GM18907 (cell line): ENCODE measurements at regions not wholly inside any gene's neighbourhood (a gene's known extent, or its start where the extent isn't known, plus 50 kb on each side); places are given as distances from the start of the nearest gene placed in this dataset.
"Not testable (repeated sequence)": the region's sequence is repeated elsewhere in the genome, so short reads cannot be mapped to it uniquely, and the experiment has no call there.

Source experiments
- ATAC-seq: cut with Tn5 transposase; IDR thresholded peaks from one replicate; pipeline ENCODE4 v1.9.1; 2021; ENCODE audit warnings: mild to moderate bottlenecking, moderate library complexity; ENCODE audit not compliant: unreplicated experiment

GRCh38 chr6:121682666-121683065, 247.2 kb downstream of the GJA1 start:
- no peak for ATAC-seq

- ATAC-seq, result not testable (repeated sequence)
Measured at GRCh38 chr6:121685806-121686205, 250.4 kb downstream of the GJA1 start.

DNA sequence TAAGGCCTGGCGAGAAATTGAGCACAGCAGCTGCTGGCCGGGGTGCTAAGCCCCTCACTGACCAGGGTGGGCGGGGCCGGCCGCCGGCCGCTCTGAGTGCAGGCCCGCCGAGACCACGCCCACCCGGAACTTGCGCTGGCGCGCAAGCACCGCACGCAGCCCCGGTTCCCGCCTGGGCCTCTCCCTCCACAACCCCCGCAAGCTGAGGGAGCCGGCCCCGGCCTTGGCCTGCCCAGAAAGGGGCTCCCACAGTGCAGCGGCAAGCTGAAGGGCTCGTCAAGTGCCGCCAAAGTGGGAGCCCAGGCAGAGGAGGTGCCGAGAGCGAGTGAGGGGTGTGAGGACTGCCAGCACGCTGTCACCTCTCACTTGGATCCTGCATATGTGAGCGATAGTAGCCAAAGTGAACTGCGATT, 251.2 kb downstream of the GJA1 start:
- no peak for ATAC-seq

- ATAC-seq, result no peak
Measured at GRCh38 chr6:121688974-121689373, 253.5 kb downstream of the GJA1 start.

GRCh38 chr6:121691126-121691551, 255.7 kb downstream of the GJA1 start:
- ATAC-seq, result no peak

DNA sequence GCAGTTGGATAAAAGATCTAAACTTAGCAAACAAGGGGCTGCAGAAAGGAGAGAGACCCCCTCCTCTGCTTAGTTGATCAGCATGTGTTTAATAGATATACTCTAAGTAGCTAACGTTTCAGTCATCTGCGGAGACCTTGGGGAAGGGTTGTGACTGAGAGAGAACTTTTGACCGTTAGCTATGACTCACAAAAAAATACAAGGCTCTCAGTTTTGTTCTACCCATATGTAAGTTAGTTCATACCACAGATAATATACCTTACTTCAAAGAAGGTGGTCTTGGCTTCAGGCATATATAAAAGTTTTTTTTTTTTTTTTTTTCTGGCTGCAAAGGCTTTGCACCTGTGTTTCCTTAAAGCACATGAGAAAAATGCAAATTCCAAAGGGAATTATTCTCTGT, 258.9 kb downstream of the GJA1 start:
- no peak for ATAC-seq

GRCh38 chr6:121694801-121695251, 259.4 kb downstream of the GJA1 start:
- ATAC-seq, result no peak

GRCh38 chr6:121695329-121695728, 259.9 kb downstream of the GJA1 start:
- no peak for ATAC-seq

DNA sequence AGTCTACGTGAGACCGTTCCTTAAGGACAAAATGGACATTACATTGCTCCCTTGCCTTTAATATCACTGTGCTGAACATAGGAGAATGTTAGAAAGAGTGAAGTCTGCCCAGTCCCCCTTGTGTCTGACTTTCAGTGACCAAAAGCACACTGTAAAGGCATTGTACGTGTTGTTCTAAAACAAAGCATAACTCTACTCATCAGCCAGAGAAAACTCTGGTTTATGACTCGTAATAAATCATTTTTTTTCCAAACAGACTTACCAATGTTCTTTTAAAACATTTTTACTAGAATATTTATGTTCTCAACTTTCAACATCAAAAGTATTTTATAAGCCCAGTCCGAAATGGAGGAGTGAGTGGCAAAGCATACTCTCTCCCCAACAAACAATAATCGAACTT, 262.5 kb downstream of the GJA1 start:
- no peak for ATAC-seq

GRCh38 chr6:121698617-121699016, 263.2 kb downstream of the GJA1 start:
- no peak for ATAC-seq

- ATAC-seq, result not testable (repeated sequence)
Measured at GRCh38 chr6:121703129-121703528, 267.7 kb downstream of the GJA1 start.

- no peak for ATAC-seq
Measured at GRCh38 chr6:121711472-121711871, 276.0 kb downstream of the GJA1 start.

- no peak for ATAC-seq
Measured at GRCh38 chr6:121717686-121718085, 282.2 kb downstream of the GJA1 start.

DNA sequence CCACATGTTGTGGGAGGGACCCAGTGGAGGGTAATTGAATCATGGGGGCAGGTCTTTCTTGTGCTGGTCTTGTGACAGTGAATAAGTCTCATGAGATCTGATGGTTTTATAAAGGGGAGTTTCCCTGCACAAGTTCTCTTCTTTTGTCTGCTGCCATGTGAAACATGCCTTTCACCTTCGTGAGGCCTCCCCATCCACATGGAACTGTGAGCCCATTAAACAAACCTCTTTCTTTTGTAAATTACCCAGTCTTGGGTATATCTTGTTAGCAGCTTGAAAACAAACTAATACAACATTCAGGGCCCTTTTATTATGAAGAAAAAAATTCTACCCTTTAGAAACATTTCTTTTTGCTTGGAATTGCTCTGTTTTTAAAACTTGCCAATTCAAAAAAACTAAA, 285.4 kb downstream of the GJA1 start:
- not testable (repeated sequence) for ATAC-seq

- no peak for ATAC-seq
Measured at GRCh38 chr6:121723623-121724022, 288.2 kb downstream of the GJA1 start.

DNA sequence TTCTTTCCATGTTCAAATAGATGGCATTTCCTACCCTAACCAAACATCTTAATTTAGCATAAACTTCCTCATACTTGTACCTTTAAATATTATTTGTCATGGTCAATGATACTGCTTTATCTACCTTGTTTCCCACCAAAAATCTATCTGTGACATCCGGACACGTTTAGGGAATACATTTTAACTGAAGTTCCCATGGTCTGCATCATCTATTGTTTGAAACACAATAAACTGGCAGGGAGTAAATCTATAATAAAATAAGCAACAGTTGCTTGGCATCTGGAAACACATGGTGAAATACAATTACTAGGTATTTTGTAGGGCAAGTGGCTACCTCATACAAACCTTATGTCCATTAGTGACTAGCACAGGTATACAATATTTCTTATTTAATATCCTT, 289.1 kb downstream of the GJA1 start:
- ATAC-seq, result no peak

DNA sequence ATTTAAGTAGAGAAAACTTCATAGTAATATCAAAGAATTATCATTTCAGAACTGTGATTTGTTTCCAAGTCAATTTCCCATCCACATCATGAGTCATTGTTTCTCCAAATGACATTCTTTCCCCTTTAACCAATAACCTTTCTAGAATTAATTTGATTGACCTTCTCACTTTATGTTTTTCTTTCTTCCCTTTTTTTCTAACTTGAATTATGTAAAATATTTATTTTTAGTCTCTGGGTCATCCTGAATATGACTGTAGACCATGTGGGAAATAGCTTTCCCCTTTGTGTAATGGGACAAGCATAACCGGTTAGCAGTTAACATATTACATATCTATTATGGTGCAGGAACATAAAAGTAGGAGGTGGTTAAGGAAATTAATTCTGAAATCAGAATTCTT, 291.1 kb downstream of the GJA1 start:
- no peak for ATAC-seq

GRCh38 chr6:121730616-121731015, 295.2 kb downstream of the GJA1 start:
- no peak for ATAC-seq

DNA sequence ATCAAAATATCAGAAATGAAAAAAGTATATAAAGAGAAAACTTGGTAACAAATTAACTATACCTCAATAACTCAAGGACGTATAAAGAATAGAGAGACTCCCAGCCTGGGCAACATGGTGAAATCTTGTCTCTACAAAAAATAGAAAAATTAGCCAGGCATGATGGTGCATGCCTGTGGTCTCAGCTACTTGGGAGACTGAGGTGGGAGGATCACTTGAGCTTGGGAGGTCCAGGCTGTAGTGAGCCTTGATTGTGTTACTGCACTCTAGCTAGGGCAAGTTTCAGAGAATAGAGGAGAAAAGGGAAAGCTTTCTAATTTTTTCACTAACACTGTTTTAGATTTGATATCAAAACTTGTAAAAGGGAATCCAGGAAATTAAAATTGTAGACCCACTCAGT, 295.9 kb downstream of the GJA1 start:
- ATAC-seq, result no peak

- no peak for ATAC-seq
Measured at GRCh38 chr6:121732641-121733040, 297.2 kb downstream of the GJA1 start.

GRCh38 chr6:121733234-121733633, 297.8 kb downstream of the GJA1 start:
- ATAC-seq, result no peak

GRCh38 chr6:121740188-121740587, 304.7 kb downstream of the GJA1 start:
- ATAC-seq, result not testable (repeated sequence)

DNA sequence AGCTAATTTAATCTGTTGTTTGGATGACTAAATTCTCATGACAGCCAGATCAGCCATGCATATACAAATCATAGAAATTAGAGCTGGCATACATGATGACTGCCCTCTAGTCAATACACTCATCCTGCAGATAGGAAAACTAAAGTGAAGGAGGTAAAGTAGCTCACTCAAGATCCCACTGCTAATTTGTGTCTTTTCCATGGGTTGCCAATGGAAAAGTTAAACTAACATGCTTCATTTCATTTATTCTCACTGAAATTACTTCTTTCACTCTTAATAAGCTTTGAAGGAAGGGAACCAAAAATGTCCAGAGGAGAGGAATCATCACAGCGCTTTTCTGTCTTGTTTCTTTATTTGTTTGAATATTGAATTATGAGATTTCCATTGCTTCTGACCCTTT, 308.2 kb downstream of the GJA1 start:
- no peak for ATAC-seq

GRCh38 chr6:121748376-121748775, 312.9 kb downstream of the GJA1 start:
- no peak for ATAC-seq
